ENCODE measurements at regions not wholly inside any gene's neighbourhood (a gene's known extent, or its start where the extent isn't known, plus 50 kb on each side); places are given as distances from the start of the nearest gene placed in this dataset.

DNA sequence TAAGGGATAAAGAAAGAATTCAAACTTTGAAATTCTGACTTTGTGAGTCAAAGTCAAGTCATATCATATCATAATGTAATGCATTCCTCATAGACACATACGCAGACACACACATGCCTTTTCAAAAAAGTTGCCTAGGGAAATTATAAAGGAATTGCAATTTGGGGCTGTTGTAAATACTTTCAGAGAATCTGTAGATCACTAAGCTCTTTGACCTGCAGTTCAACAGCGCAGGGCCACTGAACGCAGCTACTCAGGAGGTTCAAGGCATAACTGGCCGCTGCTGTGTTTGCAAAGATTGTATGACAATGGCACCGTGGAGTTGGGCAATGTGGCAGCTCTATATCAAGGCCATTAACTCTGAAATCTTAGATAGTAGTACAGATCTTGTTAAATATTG, 188.4 kb upstream of the THRB start:
- TF ChIP-seq, protein P1, sequence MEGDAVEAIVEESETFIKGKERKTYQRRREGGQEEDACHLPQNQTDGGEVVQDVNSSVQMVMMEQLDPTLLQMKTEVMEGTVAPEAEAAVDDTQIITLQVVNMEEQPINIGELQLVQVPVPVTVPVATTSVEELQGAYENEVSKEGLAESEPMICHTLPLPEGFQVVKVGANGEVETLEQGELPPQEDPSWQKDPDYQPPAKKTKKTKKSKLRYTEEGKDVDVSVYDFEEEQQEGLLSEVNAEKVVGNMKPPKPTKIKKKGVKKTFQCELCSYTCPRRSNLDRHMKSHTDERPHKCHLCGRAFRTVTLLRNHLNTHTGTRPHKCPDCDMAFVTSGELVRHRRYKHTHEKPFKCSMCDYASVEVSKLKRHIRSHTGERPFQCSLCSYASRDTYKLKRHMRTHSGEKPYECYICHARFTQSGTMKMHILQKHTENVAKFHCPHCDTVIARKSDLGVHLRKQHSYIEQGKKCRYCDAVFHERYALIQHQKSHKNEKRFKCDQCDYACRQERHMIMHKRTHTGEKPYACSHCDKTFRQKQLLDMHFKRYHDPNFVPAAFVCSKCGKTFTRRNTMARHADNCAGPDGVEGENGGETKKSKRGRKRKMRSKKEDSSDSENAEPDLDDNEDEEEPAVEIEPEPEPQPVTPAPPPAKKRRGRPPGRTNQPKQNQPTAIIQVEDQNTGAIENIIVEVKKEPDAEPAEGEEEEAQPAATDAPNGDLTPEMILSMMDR (IDR thresholded peaks at IDR 0.05; ENCODE audit: poor library complexity, severe bottlenecking) = no peak
- TF ChIP-seq RAD21 (conservative IDR thresholded peaks at IDR 0.05) = no peak
